Stomach (tissue), 8 donors: ENCODE measurements at regions not wholly inside any gene's neighbourhood (a gene's known extent, or its start where the extent isn't known, plus 50 kb on each side); places are given as distances from the start of the nearest gene placed in this dataset.

Source experiments
- DNase-seq, 2 donors: peaks; one replicate each; pipeline versions ENCODE4 v3.0.0 to v3.0.0-alpha.2; 2013 to 2019
- H3K27ac ChIP-seq, 5 donors: fragments of 200-600 bp in 4 of 5; sonication (generic) in 4 of 5; one replicate each; pipeline ENCODE4 v1.5.1; 2013 to 2019; ENCODE audit warnings: mild to moderate bottlenecking in 1 of 5, moderate library complexity in 1 of 5
- H3K27me3 ChIP-seq, 3 donors: fragments of 200-600 bp; sonication (generic); one replicate each; pipeline ENCODE4 v1.5.1; 2017 to 2019; ENCODE audit warnings: mixed run types in 1 of 3
- H3K36me3 ChIP-seq, 4 donors: fragments of 200-600 bp; sonication (generic); 1 replicate in 3 of 4; 2 replicates in 1 of 4; pipeline ENCODE4 v1.5.1; 2016 to 2019
- H3K4me1 ChIP-seq, 4 donors: fragments of 200-600 bp; sonication (generic); one replicate each; pipeline ENCODE4 v1.5.1; 2016 to 2019
- H3K4me3 ChIP-seq, 4 donors: fragments of 200-600 bp; sonication (generic) in 3 of 4; one replicate each; pipeline ENCODE4 v1.5.1; 2016 to 2019; ENCODE audit warnings: mild to moderate bottlenecking in 1 of 4
- H3K9me3 ChIP-seq, 4 donors: fragments of 200-600 bp; sonication (generic); one replicate each; pipeline ENCODE4 v1.5.1; 2016 to 2019
- CTCF ChIP-seq, 7 experiments: fragments of 450-650 bp in 4 of 7; fragments of 200-600 bp in 3 of 7; sonication (generic) in 3 of 7; IDR thresholded peaks; one replicate each; pipeline ENCODE4 v1.5.1; 2016 to 2019; ENCODE audit warnings: antibody characterized with exemption in 7 of 7, control low read depth in 2 of 7, mild to moderate bottlenecking in 1 of 7
- EP300 ChIP-seq: sonication (generic); formaldehyde crosslinking; IDR thresholded peaks from one replicate; pipeline ENCODE4 v1.6.1; 2017; ENCODE audit warnings: antibody characterized with exemption
- POLR2A ChIP-seq, 4 donors: fragments of 450-650 bp; IDR thresholded peaks; one replicate each; pipeline ENCODE4 v1.6.1; 2016; ENCODE audit warnings: antibody characterized with exemption in 4 of 4, control low read depth in 2 of 4, mild to moderate bottlenecking in 1 of 4, moderate library complexity in 1 of 4
- POLR2AphosphoS5 ChIP-seq, 3 donors: sonication (generic); formaldehyde crosslinking; IDR thresholded peaks; one replicate each; pipeline ENCODE4 v1.6.1; 2016; ENCODE audit warnings: antibody characterized with exemption in 3 of 3
- WGBS, 5 donors: extraction: QIAGEN DNeasy Blood & Tissue Kit in 3 of 5; methylation state at CpG; one replicate each; pipeline versions ENCODE4 v1.1.5 to v1.1.7; 2013 to 2018; 5-methylcytosine and 5-hydroxymethylcytosine counted together
- intact Hi-C: fragments of 100-400 bp; cut with DNase I; formaldehyde crosslinking; loops from one replicate; pipeline ENCODE4 v1.15.1; 2023; ENCODE audit warnings: low total_unique reads
- donor health status: healthy with polysubstance abuse.
- donor health status: Bipolar disorder and iron deficiency.
- donor health status: healthy.

- intact Hi-C loops = no loop called here
- Histone ChIP-seq H3K27ac (no peak overlapping the region), H3K4me1 (peaks cover 0 to 8% (median 0%) of the 10 kb centered on the region in 4 donors), H3K36me3 (no peaks in the 10 kb centered on the region), H3K27me3 (no peaks in the 10 kb centered on the region), H3K9me3 (peaks cover 0 to 2% (median under 1%) of the 10 kb centered on the region in 4 donors), H3K4me3 (no peak overlapping the region)
- WGBS, 5 donors = 90 to 93% (median 90%) methylated on average over 11 of the region's 11 CpGs
- TF ChIP-seq CTCF (IDR thresholded peaks at IDR 0.05) = no peak
- TF ChIP-seq EP300 = no peak
- TF ChIP-seq POLR2AphosphoS5 (IDR thresholded peaks at IDR 0.05) = no peak
- TF ChIP-seq POLR2A (IDR thresholded peaks at IDR 0.05) = no peak
- no peak for DNase-seq
Measured at GRCh38 chr18:10293966-10294365, 160.5 kb upstream of the APCDD1 start.

DNA sequence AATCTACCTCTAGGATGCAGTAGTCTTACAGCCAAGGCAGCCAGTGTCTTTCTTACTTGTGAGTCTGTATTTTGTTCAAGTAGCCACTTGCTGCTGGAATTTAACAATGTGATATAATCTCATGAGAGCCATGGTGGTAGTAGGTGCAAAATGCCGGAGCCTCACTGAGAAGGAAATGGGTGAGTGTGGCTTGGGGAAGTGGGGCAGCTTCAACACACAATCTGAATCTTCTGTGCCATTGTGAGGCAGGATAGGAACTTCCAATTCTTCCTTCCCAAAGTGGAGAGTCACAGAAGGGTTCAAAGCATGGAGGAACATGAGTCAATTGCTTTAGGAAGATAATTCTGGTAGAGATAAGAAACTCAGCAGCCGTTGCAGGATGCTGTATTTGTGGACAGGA, 158.7 kb upstream of the APCDD1 start:
- Histone ChIP-seq H3K36me3 (no peaks in the 10 kb centered on the region), H3K27ac (no peak overlapping the region), H3K27me3 (no peaks in the 10 kb centered on the region), H3K9me3 (no peaks in the 10 kb centered on the region), H3K4me1 (no peaks in the 10 kb centered on the region), H3K4me3 (no peak overlapping the region)
- no peak for TF ChIP-seq CTCF (IDR thresholded peaks at IDR 0.05)
- TF ChIP-seq POLR2A (IDR thresholded peaks at IDR 0.05) = no peak
- TF ChIP-seq POLR2AphosphoS5 (IDR thresholded peaks at IDR 0.05) = no peak
- TF ChIP-seq EP300 = no peak
- no peak for DNase-seq
- intact Hi-C loops = no loop called here
- WGBS, 5 donors = 65 to 81% (median 69%) methylated on average over 2 of the region's 2 CpGs

DNA sequence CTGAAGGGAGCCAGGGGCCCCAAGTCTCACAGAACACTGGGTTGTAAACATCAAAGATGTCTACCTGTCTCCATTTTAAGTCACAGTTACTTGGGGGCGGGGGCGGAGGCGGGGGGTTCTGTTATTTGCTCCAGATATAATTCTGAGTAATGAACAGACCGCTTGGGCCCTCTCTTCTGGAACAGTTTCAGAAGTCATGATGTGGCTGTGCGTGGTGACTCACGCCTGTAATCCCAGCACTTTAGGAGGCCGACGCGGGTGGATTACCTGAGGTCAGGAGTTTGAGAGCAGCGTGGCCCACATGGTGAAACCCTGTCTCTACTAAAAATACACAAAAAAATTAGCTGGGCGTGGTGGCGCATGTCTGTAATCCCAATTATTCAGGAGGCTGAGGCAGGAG, 157.9 kb upstream of the APCDD1 start:
- no peak overlapping the region for H3K4me3 ChIP-seq
- intact Hi-C loops = no loop called here
- no peak for DNase-seq
- no peaks in the 10 kb centered on the region for H3K4me1 ChIP-seq
- TF ChIP-seq EP300 = no peak
- TF ChIP-seq POLR2A (IDR thresholded peaks at IDR 0.05) = no peak
- no peak for TF ChIP-seq POLR2AphosphoS5 (IDR thresholded peaks at IDR 0.05)
- TF ChIP-seq CTCF (IDR thresholded peaks at IDR 0.05) = no peak
- no peaks in the 10 kb centered on the region for H3K9me3 ChIP-seq
- no peaks in the 10 kb centered on the region for H3K27me3 ChIP-seq
- no peaks in the 10 kb centered on the region for H3K36me3 ChIP-seq
- WGBS, 5 donors = 77 to 89% (median 84%) methylated on average over 11 to 12 of the region's 12 CpGs
- no peak overlapping the region for H3K27ac ChIP-seq

GRCh38 chr18:10297086-10297485, 157.3 kb upstream of the APCDD1 start:
- no peaks in the 10 kb centered on the region for H3K36me3 ChIP-seq
- H3K27ac ChIP-seq = no peak overlapping the region
- no peak for DNase-seq
- H3K9me3 ChIP-seq = no peaks in the 10 kb centered on the region
- intact Hi-C loops = no loop called here
- no peak overlapping the region for H3K4me3 ChIP-seq
- no peak for TF ChIP-seq EP300
- TF ChIP-seq POLR2A (IDR thresholded peaks at IDR 0.05) = no peak
- no peak for TF ChIP-seq POLR2AphosphoS5 (IDR thresholded peaks at IDR 0.05)
- no peak for TF ChIP-seq CTCF (IDR thresholded peaks at IDR 0.05)
- H3K4me1 ChIP-seq = no peaks in the 10 kb centered on the region
- WGBS, 5 donors = 82 to 93% (median 88%) methylated on average over 8 to 9 of the region's 9 CpGs
- no peaks in the 10 kb centered on the region for H3K27me3 ChIP-seq
